ENCODE measurements at regions not wholly inside any gene's neighbourhood (a gene's known extent, or its start where the extent isn't known, plus 50 kb on each side); places are given as distances from the start of the nearest gene placed in this dataset.

GRCh38 chr22:49303781-49304461, 523.8 kb downstream of the BRD1 start:
- H3K4me2 ChIP-seq (ENCODE audit: low read depth, low read length, poor library complexity, severe bottlenecking): no peak overlapping the region
- H3K27me3 ChIP-seq (ENCODE audit: low read length): no peaks in the 10 kb centered on the region

GRCh38 chr22:49303061-49303735, 524.5 kb downstream of the BRD1 start:
- no peak overlapping the region for H3K27ac ChIP-seq (ENCODE audit: low read depth, low read length)
- H3K36me3 ChIP-seq (ENCODE audit: low read length): no peaks in the 10 kb centered on the region
- no peaks in the 10 kb centered on the region for H3K79me2 ChIP-seq (ENCODE audit: insufficient read depth, low read length)
- no peak overlapping the region for H3K4me3 ChIP-seq (ENCODE audit: insufficient read depth, low read length, poor library complexity, severe bottlenecking)
- no peaks in the 10 kb centered on the region for H3K27me3 ChIP-seq (ENCODE audit: low read length)
- H3K4me2 ChIP-seq (ENCODE audit: low read depth, low read length, poor library complexity, severe bottlenecking): no peak overlapping the region
- no peaks in the 10 kb centered on the region for H3K9me2 ChIP-seq (replicated peaks; ENCODE audit: insufficient read depth, low read length)
- no peak overlapping the region for H3K9ac ChIP-seq (ENCODE audit: low read length)
- TF ChIP-seq CTCF (IDR thresholded peaks at IDR 0.05; ENCODE audit: insufficient read depth, low read length, poor library complexity, severe bottlenecking) (no peak), EZH2phosphoT487 (conservative IDR thresholded peaks at IDR 0.05; ENCODE audit: low read length) (no peak)
- no peaks in the 10 kb centered on the region for H3F3A ChIP-seq (ENCODE audit: insufficient read depth)
- H4K20me1 ChIP-seq (ENCODE audit: low read depth, low read length): no peaks in the 10 kb centered on the region
- no peak overlapping the region for H2AFZ ChIP-seq (ENCODE audit: low read depth, low read length, severe bottlenecking)
- no peaks in the 10 kb centered on the region for H3K9me3 ChIP-seq (ENCODE audit: insufficient read depth, low read length)

More at GRCh38 chr22:49303781-49304461, 523.8 kb downstream of the BRD1 start:
- Histone ChIP-seq H3F3A (ENCODE audit: insufficient read depth) (no peaks in the 10 kb centered on the region), H3K27ac (ENCODE audit: low read depth, low read length) (no peak overlapping the region), H4K20me1 (ENCODE audit: low read depth, low read length) (no peaks in the 10 kb centered on the region), H3K9ac (ENCODE audit: low read length) (no peak overlapping the region), H3K36me3 (ENCODE audit: low read length) (no peaks in the 10 kb centered on the region), H3K79me2 (ENCODE audit: insufficient read depth, low read length) (no peaks in the 10 kb centered on the region), H3K4me3 (ENCODE audit: insufficient read depth, low read length, poor library complexity, severe bottlenecking) (no peak overlapping the region), H2AFZ (ENCODE audit: low read depth, low read length, severe bottlenecking) (no peak overlapping the region), H3K9me3 (ENCODE audit: insufficient read depth, low read length) (no peaks in the 10 kb centered on the region), H3K9me2 (replicated peaks; ENCODE audit: insufficient read depth, low read length) (no peaks in the 10 kb centered on the region)
- TF ChIP-seq EZH2phosphoT487 (conservative IDR thresholded peaks at IDR 0.05; ENCODE audit: low read length): no peak
- TF ChIP-seq CTCF (IDR thresholded peaks at IDR 0.05; ENCODE audit: insufficient read depth, low read length, poor library complexity, severe bottlenecking): no peak

GRCh38 chr22:49302530-49302929, 525.1 kb downstream of the BRD1 start:
- H3K4me3 ChIP-seq (ENCODE audit: insufficient read depth, low read length, poor library complexity, severe bottlenecking): no peak overlapping the region
- H3K36me3 ChIP-seq (ENCODE audit: low read length): no peaks in the 10 kb centered on the region
- no peaks in the 10 kb centered on the region for H3K9me2 ChIP-seq (replicated peaks; ENCODE audit: insufficient read depth, low read length)
- H2AFZ ChIP-seq (ENCODE audit: low read depth, low read length, severe bottlenecking): no peak overlapping the region
- H3K27ac ChIP-seq (ENCODE audit: low read depth, low read length): no peak overlapping the region
- no peak for TF ChIP-seq EZH2phosphoT487 (conservative IDR thresholded peaks at IDR 0.05; ENCODE audit: low read length)
- no peak for TF ChIP-seq CTCF (IDR thresholded peaks at IDR 0.05; ENCODE audit: insufficient read depth, low read length, poor library complexity, severe bottlenecking)
- no peaks in the 10 kb centered on the region for H3K79me2 ChIP-seq (ENCODE audit: insufficient read depth, low read length)
- no peak overlapping the region for H3K4me2 ChIP-seq (ENCODE audit: low read depth, low read length, poor library complexity, severe bottlenecking)
- no peak overlapping the region for H3K9ac ChIP-seq (ENCODE audit: low read length)
- no peaks in the 10 kb centered on the region for H3F3A ChIP-seq (ENCODE audit: insufficient read depth)
- H3K9me3 ChIP-seq (ENCODE audit: insufficient read depth, low read length): no peaks in the 10 kb centered on the region
- no peaks in the 10 kb centered on the region for H3K27me3 ChIP-seq (ENCODE audit: low read length)
- H4K20me1 ChIP-seq (ENCODE audit: low read depth, low read length): no peaks in the 10 kb centered on the region
